ENCODE measurements at regions not wholly inside any gene's neighbourhood (a gene's known extent, or its start where the extent isn't known, plus 50 kb on each side); places are given as distances from the start of the nearest gene placed in this dataset.
A peak's percentile ranks its signal among the peaks of the same experiment; 100 is the strongest.
"Not testable (repeated sequence)": the region's sequence is repeated elsewhere in the genome, so short reads cannot be mapped to it uniquely, and the experiment has no call there.

DNA sequence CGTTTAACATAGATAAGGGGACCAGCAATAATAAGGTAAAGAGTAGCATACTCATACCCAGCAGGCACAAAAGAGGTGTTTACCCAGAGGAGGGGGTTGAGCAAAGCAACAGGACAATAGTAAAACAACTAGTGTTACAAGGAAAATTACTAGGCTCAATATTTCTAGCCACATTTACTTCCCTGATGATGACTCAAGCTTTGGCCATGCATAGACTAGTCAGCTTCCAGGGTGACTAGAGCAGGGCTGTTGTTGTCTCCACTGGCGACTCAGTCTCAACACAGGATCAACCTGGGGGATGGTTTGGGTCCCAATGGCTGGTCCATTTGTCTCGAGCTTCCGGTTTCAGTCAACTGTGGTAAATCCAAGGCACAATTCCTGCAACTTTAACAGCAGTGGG, 217.7 kb upstream of the KCND2 start:
- H3K4me3 ChIP-seq (replicated peaks in 1 of 2; ENCODE audit: low read depth in 2 of 2, low read length in 2 of 2) = no peak overlapping the region
- DNase-seq (ENCODE audit: low read depth in 2 of 2) = peak; percentile 58 to 90
- TF ChIP-seq CTCF (IDR thresholded peaks at IDR 0.05; ENCODE audit: low read depth, low read length) = no peak

- no peak for DNase-seq (ENCODE audit: low read depth in 2 of 2)
- TF ChIP-seq CTCF (IDR thresholded peaks at IDR 0.05; ENCODE audit: low read depth, low read length) = no peak
- H3K4me3 ChIP-seq (replicated peaks in 1 of 2; ENCODE audit: low read depth in 2 of 2, low read length in 2 of 2) = no peak overlapping the region
Observed at GRCh38 chr7:120056227-120056626, 216.7 kb upstream of the KCND2 start.

- H3K4me3 ChIP-seq (replicated peaks in 1 of 2; ENCODE audit: low read depth in 2 of 2, low read length in 2 of 2) = no peak overlapping the region
- DNase-seq (ENCODE audit: low read depth in 2 of 2) = no peak
- TF ChIP-seq CTCF (IDR thresholded peaks at IDR 0.05; ENCODE audit: low read depth, low read length) = no peak
Observed at GRCh38 chr7:120059641-120060040, 213.3 kb upstream of the KCND2 start.

GRCh38 chr7:120060281-120060680, 212.7 kb upstream of the KCND2 start:
- TF ChIP-seq CTCF (IDR thresholded peaks at IDR 0.05; ENCODE audit: low read depth, low read length) = no peak
- peak; percentile 58 to 72 for DNase-seq (ENCODE audit: low read depth in 2 of 2)
- H3K4me3 ChIP-seq (replicated peaks in 1 of 2; ENCODE audit: low read depth in 2 of 2, low read length in 2 of 2) = no peak overlapping the region

GRCh38 chr7:120060875-120061274, 212.1 kb upstream of the KCND2 start:
- DNase-seq (ENCODE audit: low read depth in 2 of 2) = no peak
- H3K4me3 ChIP-seq (replicated peaks in 1 of 2; ENCODE audit: low read depth in 2 of 2, low read length in 2 of 2) = no peak overlapping the region
- TF ChIP-seq CTCF (IDR thresholded peaks at IDR 0.05; ENCODE audit: low read depth, low read length) = no peak

- no peak overlapping the region for H3K4me3 ChIP-seq (replicated peaks in 1 of 2; ENCODE audit: low read depth in 2 of 2, low read length in 2 of 2)
- TF ChIP-seq CTCF (IDR thresholded peaks at IDR 0.05; ENCODE audit: low read depth, low read length) = no peak
- peak; percentile 81 to 92 for DNase-seq (ENCODE audit: low read depth in 2 of 2)
Observed at GRCh38 chr7:120064565-120064964, 208.4 kb upstream of the KCND2 start.

DNA sequence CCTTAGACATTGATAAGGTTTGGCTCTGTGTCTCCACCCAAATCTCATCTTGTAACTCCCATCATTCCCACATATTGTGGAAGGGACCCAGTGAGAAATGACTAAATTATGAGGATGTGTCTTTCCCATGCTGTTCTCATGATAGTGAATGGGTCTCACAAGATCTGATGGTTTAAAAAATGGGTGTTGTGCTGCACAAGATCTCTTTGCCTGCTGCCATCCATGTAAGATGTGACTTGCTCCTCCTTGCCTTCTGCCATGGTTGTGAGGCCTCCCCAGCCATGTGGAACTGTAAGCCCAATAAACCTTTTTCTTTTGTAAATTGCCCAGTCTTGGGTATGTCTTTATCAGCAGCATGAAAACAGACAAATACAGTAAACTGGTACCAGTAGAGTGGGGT, 206.1 kb upstream of the KCND2 start:
- DNase-seq (ENCODE audit: low read depth in 2 of 2); H3K4me3 ChIP-seq (replicated peaks in 1 of 2; ENCODE audit: low read depth in 2 of 2, low read length in 2 of 2): not testable (repeated sequence)
